GM12878 (cell line): ENCODE measurements at regions not wholly inside any gene's neighbourhood (a gene's known extent, or its start where the extent isn't known, plus 50 kb on each side); places are given as distances from the start of the nearest gene placed in this dataset.

Experiments
- ATAC-seq: fragments of 200-7000 bp; cut with Tn5 transposase; 3 replicates; pipeline ENCODE4 v1.9.1; 2020; ENCODE audit warnings: mild to moderate bottlenecking, moderate library complexity
- BruUV-seq: library from RNA; stranded (reverse); fragments of 400-500 nt; replicated peaks from 2 replicates; lab custom pipeline; 2021; lab: Mats Ljungman, UMichigan
- CTCF ChIA-PET: fragments of 300-600 bp; sonication (Branson Sonifier 250); formaldehyde crosslinking; extraction: SDS; loops from one replicate; lab custom pipeline; 2021; ENCODE audit warnings: inconsistent platforms; lab: Yijun Ruan, JAX
- POLR2A ChIA-PET: fragments of 350-600 bp; formaldehyde crosslinking; extraction: SDS; loops from one replicate; lab custom pipeline; 2021; ENCODE audit warnings: inconsistent platforms; lab: Charles Lee
- RAD21 ChIA-PET: fragments of 300-600 bp; sonication (Branson Sonifier 250); formaldehyde crosslinking; loops from one replicate; lab custom pipeline; 2023; ENCODE audit warnings: antibody characterized with exemption; ENCODE audit not compliant: unreplicated experiment; lab: Charles Lee
- SMC1A ChIA-PET: fragments of 300-600 bp; sonication (Branson Sonifier 250); formaldehyde crosslinking; loops from one replicate; lab custom pipeline; 2023; ENCODE audit not compliant: unreplicated experiment, uncharacterized antibody; lab: Charles Lee
- DNase-seq: peaks from one replicate; pipeline ENCODE4 v3.0.0-alpha.2; 2011; ENCODE audit warnings: low read depth, low spot score
- FAIRE-seq: peaks from 3 replicates; lab custom pipeline; 2011; peaks lifted over from hg19 to GRCh38; lab: Jason Lieb, UNC
- H2AFZ ChIP-seq: 2 replicates; pipeline ENCODE4 v1.6.0; 2011; ENCODE audit warnings: low read depth, low read length, control low read depth; ENCODE audit not compliant: control insufficient read depth
- H3K27ac ChIP-seq: 2 replicates; pipeline ENCODE4 v1.5.1; 2011; ENCODE audit warnings: control low read depth; ENCODE audit not compliant: control insufficient read depth, insufficient read depth
- H3K27me3 ChIP-seq, 2 experiments: replicated peaks in 1 of 2; 2 replicates each; pipeline versions ENCODE4 v1.6.0 to v1.6.1; 2011; ENCODE audit warnings: low read length in 1 of 2; ENCODE audit not compliant: control insufficient read depth in 2 of 2, insufficient read depth in 2 of 2
- H3K36me3 ChIP-seq, 2 experiments: 2 replicates each; pipeline ENCODE4 v1.5.1; 2011; ENCODE audit warnings: low read length in 1 of 2; ENCODE audit not compliant: control insufficient read depth in 2 of 2, insufficient read depth in 2 of 2
- H3K4me1 ChIP-seq: 2 replicates; pipeline ENCODE4 v1.6.1; 2011; ENCODE audit warnings: mild to moderate bottlenecking, low read length, moderate library complexity, mixed read lengths; ENCODE audit not compliant: control insufficient read depth, insufficient read depth
- H3K4me2 ChIP-seq: 2 replicates; pipeline ENCODE4 v1.6.0; 2011; ENCODE audit warnings: control low read depth; ENCODE audit not compliant: control insufficient read depth, insufficient read depth
- H3K4me3 ChIP-seq: fragments of 200-600 bp; sonication (generic); 2 replicates; pipeline ENCODE4 v1.5.1; 2016
- H3K79me2 ChIP-seq: 2 replicates; pipeline ENCODE4 v1.6.0; 2011; ENCODE audit warnings: low read length; ENCODE audit not compliant: control insufficient read depth, insufficient read depth
- H3K9ac ChIP-seq: 2 replicates; pipeline ENCODE4 v1.8.0; 2011; ENCODE audit warnings: low read length, control low read depth, mixed read lengths; ENCODE audit not compliant: control insufficient read depth, insufficient read depth
- H3K9me3 ChIP-seq: replicated peaks from 3 replicates; pipeline ENCODE4 v1.5.1; 2011; ENCODE audit warnings: mild to moderate bottlenecking, low read length; ENCODE audit not compliant: control insufficient read depth, insufficient read depth
- H4K20me1 ChIP-seq: 2 replicates; pipeline ENCODE4 v1.6.0; 2011; ENCODE audit not compliant: control insufficient read depth, insufficient read depth
- BCL11A ChIP-seq: IDR thresholded peaks from 2 replicates; pipeline ENCODE4 v1.6.1; 2011; ENCODE audit warnings: low read depth, low read length
- E2F8 ChIP-seq: fragments of 450-650 bp; IDR thresholded peaks from 2 replicates; pipeline ENCODE4 v1.6.1; 2018; ENCODE audit warnings: mild to moderate bottlenecking, low read depth, moderate library complexity; ENCODE audit not compliant: partially characterized antibody
- HCFC1 ChIP-seq: fragments of 150-350 bp; IDR thresholded peaks from 2 replicates; pipeline ENCODE4 v1.6.1; 2014; ENCODE audit warnings: low read length
- KAT2A ChIP-seq: conservative IDR thresholded peaks from 2 replicates; pipeline ENCODE4 v1.6.1; 2011; ENCODE audit warnings: low read depth, low read length; ENCODE audit not compliant: control insufficient read depth
- KLF5 ChIP-seq: fragments of 450-650 bp; IDR thresholded peaks from 2 replicates; pipeline ENCODE4 v1.6.1; 2014; ENCODE audit warnings: mild to moderate bottlenecking; ENCODE audit not compliant: partially characterized antibody
- NFYA ChIP-seq: IDR thresholded peaks from 2 replicates; pipeline ENCODE4 v1.6.1; 2011; ENCODE audit warnings: low read depth, mild to moderate bottlenecking, low read length, improper control_type of control experiment, borderline replicate concordance
- NR2C1 ChIP-seq: fragments of 450-650 bp; IDR thresholded peaks from 2 replicates; pipeline ENCODE4 v1.6.1; 2017; ENCODE audit warnings: antibody characterized with exemption, mild to moderate bottlenecking, moderate library complexity
- NR2C2 ChIP-seq: IDR thresholded peaks from 2 replicates; pipeline ENCODE4 v1.6.1; 2011; ENCODE audit warnings: borderline replicate concordance, low read depth; ENCODE audit not compliant: control insufficient read depth, insufficient read length
- PAX5 ChIP-seq: IDR thresholded peaks from 2 replicates; pipeline ENCODE4 v1.6.1; 2011; ENCODE audit warnings: low read depth, low read length, borderline replicate concordance
- SMAD1 ChIP-seq: fragments of 450-650 bp; IDR thresholded peaks from 2 replicates; pipeline ENCODE4 v1.6.1; 2018; ENCODE audit warnings: mild to moderate bottlenecking, low read depth; ENCODE audit not compliant: partially characterized antibody
- SREBF2 ChIP-seq: IDR thresholded peaks from 2 replicates; pipeline ENCODE4 v1.6.1; 2012; ENCODE audit warnings: mild to moderate bottlenecking, low read length
- SRF ChIP-seq, 2 experiments: IDR thresholded peaks; 2 replicates each; pipeline ENCODE4 v1.6.1; 2011; ENCODE audit warnings: low read depth in 2 of 2, low read length in 2 of 2, mild to moderate bottlenecking in 1 of 2, moderate library complexity in 1 of 2
- WGBS: methylation state at CpG from one replicate; pipeline ENCODE4 v1.1.6; 2016; ENCODE audit warnings: low lambda C conversion rate; ENCODE audit not compliant: insufficient replicate concordance, insufficient coverage; ENCODE audit errors: missing lambda C conversion rate; 5-methylcytosine and 5-hydroxymethylcytosine counted together
- in situ Hi-C: fragments of 300-500 bp; cut with MboI; formaldehyde crosslinking; loops from 9 replicates; pipeline ENCODE4 v1.14.3; 2018; ENCODE audit warnings: mixed read lengths
- intact Hi-C: fragments of 100-400 bp; cut with micrococcal nuclease; formaldehyde crosslinking; loops from one replicate; pipeline ENCODE4 v1.14.2; 2022; ENCODE audit not compliant: unreplicated experiment
- TF ChIP-seq, protein P1 (sequence below): fragments of 450-650 bp; IDR thresholded peaks from 2 replicates; pipeline ENCODE4 v1.6.1; 2017; ENCODE audit warnings: mild to moderate bottlenecking, moderate library complexity
- TF ChIP-seq, protein P2 (sequence below): fragments of 450-650 bp; formaldehyde crosslinking; IDR thresholded peaks from 2 replicates; pipeline ENCODE4 v1.4.0; 2022; ENCODE audit warnings: mild to moderate bottlenecking, moderate library complexity

GRCh38 chr5:107135391-107135790, 535.3 kb downstream of the EFNA5 start (continued):
- no peak for TF ChIP-seq SMAD1
- TF ChIP-seq SRF (IDR thresholded peaks at IDR 0.05; ENCODE audit: low read depth in 2 of 2, low read length in 2 of 2): no peak

GRCh38 chr5:107134931-107135330, 535.8 kb downstream of the EFNA5 start:
- Histone ChIP-seq H3K4me2 (no peak overlapping the region), H3K27ac (no peak overlapping the region), H3K4me3 (no peak overlapping the region), H4K20me1 (no peaks in the 10 kb centered on the region), H2AFZ (no peak overlapping the region), H3K36me3 (no peaks in the 10 kb centered on the region), H3K9me3 (no peaks in the 10 kb centered on the region), H3K9ac (no peak overlapping the region), H3K79me2 (no peaks in the 10 kb centered on the region), H3K27me3 (no peaks in the 10 kb centered on the region), H3K4me1 (no peaks in the 10 kb centered on the region)
- ATAC-seq (no peak), DNase-seq (no peak), FAIRE-seq (no peak)
- WGBS: 0% methylated on average over 2 of the region's 2 CpGs
- RAD21 ChIA-PET: no interaction called here
- SMC1A ChIA-PET: interaction anchor here (0.6 to 1.6 kb wide), 6 partner anchors 12 to 49 kb away, joined by 3 to 5 read pairs (median 4); no protein-coding TSS in a partner anchor
- POLR2A ChIA-PET: no interaction called here
- no TSS peak for BruUV-seq
- CTCF ChIA-PET: interaction anchor here (1.0 to 1.3 kb wide), 2 partner anchors 9 to 39 kb away, joined by 3 to 5 read pairs; no protein-coding TSS in a partner anchor
- in situ Hi-C loops (no loop called here), intact Hi-C loops (no loop called here)
- TF ChIP-seq, protein P1, sequence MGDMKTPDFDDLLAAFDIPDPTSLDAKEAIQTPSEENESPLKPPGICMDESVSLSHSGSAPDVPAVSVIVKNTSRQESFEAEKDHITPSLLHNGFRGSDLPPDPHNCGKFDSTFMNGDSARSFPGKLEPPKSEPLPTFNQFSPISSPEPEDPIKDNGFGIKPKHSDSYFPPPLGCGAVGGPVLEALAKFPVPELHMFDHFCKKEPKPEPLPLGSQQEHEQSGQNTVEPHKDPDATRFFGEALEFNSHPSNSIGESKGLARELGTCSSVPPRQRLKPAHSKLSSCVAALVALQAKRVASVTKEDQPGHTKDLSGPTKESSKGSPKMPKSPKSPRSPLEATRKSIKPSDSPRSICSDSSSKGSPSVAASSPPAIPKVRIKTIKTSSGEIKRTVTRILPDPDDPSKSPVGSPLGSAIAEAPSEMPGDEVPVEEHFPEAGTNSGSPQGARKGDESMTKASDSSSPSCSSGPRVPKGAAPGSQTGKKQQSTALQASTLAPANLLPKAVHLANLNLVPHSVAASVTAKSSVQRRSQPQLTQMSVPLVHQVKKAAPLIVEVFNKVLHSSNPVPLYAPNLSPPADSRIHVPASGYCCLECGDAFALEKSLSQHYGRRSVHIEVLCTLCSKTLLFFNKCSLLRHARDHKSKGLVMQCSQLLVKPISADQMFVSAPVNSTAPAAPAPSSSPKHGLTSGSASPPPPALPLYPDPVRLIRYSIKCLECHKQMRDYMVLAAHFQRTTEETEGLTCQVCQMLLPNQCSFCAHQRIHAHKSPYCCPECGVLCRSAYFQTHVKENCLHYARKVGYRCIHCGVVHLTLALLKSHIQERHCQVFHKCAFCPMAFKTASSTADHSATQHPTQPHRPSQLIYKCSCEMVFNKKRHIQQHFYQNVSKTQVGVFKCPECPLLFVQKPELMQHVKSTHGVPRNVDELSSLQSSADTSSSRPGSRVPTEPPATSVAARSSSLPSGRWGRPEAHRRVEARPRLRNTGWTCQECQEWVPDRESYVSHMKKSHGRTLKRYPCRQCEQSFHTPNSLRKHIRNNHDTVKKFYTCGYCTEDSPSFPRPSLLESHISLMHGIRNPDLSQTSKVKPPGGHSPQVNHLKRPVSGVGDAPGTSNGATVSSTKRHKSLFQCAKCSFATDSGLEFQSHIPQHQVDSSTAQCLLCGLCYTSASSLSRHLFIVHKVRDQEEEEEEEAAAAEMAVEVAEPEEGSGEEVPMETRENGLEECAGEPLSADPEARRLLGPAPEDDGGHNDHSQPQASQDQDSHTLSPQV: no peak
- TF ChIP-seq NFYA: no peak
- no peak for TF ChIP-seq KAT2A
- TF ChIP-seq, protein P2, sequence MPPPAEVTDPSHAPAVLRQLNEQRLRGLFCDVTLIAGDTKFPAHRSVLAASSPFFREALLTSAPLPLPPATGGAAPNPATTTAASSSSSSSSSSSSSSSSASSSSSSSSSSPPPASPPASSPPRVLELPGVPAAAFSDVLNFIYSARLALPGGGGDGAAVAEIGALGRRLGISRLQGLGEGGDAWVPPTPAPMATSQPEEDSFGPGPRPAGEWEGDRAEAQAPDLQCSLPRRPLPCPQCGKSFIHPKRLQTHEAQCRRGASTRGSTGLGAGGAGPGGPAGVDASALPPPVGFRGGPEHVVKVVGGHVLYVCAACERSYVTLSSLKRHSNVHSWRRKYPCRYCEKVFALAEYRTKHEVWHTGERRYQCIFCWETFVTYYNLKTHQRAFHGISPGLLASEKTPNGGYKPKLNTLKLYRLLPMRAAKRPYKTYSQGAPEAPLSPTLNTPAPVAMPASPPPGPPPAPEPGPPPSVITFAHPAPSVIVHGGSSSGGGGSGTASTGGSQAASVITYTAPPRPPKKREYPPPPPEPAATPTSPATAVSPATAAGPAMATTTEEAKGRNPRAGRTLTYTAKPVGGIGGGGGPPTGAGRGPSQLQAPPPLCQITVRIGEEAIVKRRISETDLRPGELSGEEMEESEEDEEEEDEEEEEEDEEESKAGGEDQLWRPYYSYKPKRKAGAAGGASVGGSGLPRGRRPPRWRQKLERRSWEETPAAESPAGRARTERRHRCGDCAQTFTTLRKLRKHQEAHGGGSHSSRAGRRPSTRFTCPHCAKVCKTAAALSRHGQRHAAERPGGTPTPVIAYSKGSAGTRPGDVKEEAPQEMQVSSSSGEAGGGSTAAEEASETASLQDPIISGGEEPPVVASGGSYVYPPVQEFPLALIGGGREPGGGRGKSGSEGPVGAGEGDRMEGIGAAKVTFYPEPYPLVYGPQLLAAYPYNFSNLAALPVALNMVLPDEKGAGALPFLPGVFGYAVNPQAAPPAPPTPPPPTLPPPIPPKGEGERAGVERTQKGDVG (CRISPR knock-in tag): no peak
- no peak for TF ChIP-seq HCFC1
- TF ChIP-seq SREBF2: no peak
- TF ChIP-seq NR2C1: no peak
- TF ChIP-seq PAX5: no peak
- no peak for TF ChIP-seq NR2C2
- TF ChIP-seq KLF5: no peak
- no peak for TF ChIP-seq E2F8
- TF ChIP-seq BCL11A: no peak
